ENCODE measurements at regions not wholly inside any gene's neighbourhood (a gene's known extent, or its start where the extent isn't known, plus 50 kb on each side); places are given as distances from the start of the nearest gene placed in this dataset.

DNA sequence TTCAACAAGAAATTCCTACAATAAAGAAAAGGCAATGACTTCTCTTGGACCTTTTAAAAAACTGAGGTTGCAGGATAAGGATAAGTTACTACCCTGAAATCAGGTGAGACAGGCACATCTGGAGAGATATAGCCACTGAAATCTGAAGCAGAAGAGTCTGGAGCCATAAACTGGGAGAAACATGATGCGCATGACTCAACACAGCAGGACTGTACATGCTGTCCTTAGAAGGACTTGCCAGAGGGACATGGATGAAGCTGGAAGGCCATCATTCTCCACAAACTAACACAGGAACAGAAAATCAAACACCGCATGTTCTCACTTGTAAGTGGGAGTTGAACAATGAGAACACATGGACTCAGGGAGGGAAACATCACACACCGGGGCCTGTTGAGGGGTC is 1020.2 kb downstream of the AGBL1 start:
- no peak overlapping the region for H3K27ac ChIP-seq
- no peak for TF ChIP-seq ZFX (IDR thresholded peaks at IDR 0.05)
- TF ChIP-seq, protein P1, sequence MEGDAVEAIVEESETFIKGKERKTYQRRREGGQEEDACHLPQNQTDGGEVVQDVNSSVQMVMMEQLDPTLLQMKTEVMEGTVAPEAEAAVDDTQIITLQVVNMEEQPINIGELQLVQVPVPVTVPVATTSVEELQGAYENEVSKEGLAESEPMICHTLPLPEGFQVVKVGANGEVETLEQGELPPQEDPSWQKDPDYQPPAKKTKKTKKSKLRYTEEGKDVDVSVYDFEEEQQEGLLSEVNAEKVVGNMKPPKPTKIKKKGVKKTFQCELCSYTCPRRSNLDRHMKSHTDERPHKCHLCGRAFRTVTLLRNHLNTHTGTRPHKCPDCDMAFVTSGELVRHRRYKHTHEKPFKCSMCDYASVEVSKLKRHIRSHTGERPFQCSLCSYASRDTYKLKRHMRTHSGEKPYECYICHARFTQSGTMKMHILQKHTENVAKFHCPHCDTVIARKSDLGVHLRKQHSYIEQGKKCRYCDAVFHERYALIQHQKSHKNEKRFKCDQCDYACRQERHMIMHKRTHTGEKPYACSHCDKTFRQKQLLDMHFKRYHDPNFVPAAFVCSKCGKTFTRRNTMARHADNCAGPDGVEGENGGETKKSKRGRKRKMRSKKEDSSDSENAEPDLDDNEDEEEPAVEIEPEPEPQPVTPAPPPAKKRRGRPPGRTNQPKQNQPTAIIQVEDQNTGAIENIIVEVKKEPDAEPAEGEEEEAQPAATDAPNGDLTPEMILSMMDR (conservative IDR thresholded peaks at IDR 0.05) = no peak

DNA sequence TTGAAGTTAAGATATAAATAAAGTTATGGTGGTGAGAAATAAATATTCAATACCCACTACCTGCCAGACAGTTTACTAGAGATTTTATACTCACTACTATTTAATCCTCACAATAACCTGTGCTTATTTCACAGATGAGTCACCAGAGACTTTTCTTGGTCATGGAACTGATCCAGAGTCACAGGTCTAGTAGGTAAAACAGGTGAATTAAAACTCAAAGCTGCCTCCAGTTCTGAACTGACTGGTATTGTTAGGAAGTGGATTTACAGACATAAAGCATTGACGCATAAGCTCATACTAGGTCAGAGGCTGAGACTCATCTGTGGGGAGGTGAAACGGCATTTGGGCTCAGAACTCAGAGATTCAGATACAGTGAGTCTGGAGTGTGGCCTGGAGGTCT is 1009.9 kb downstream of the AGBL1 start:
- no peak for TF ChIP-seq ZFX (IDR thresholded peaks at IDR 0.05)
- TF ChIP-seq, protein P1 (conservative IDR thresholded peaks at IDR 0.05) = no peak
- no peak overlapping the region for H3K27ac ChIP-seq

DNA sequence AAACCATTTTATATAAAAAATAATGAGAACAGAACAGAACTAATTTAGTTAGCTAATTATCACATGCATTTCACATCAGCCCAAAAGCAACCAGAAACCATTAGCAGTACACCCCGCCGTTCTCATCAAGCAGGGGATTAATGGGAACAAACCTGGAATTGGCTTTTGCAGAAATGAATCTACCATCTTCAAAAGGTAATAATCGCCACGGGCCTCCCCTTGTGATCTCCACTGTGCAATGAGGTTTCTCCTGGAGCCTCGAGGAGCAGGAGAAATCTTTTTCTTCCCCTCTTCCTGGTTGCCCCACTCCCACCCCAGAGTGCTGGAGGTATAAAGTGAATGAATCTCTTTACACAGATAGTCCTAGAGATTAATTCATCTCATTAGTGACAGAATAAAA is 1003.5 kb downstream of the AGBL1 start:
- H3K27ac ChIP-seq = no peak overlapping the region
- no peak for TF ChIP-seq ZFX (IDR thresholded peaks at IDR 0.05)
- TF ChIP-seq, protein P1 (conservative IDR thresholded peaks at IDR 0.05) = no peak

DNA sequence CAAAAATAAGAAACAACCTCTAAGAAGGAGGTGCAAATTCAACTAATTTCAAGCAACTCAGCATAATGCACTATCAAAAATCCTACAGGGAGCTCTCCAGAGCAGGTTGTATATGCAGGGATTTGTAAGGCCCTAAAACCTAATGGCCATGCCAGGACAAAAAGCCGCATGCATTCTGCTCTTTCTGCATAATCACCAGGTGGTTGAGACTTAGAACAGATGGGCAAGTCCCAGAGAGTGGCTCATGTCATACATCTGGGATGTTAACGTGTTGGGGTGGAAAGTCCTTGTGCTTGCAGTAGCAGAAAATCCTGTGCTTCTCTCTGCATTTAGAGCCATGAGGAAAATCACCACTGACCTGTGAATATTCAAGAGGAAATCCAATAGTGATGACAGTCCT is 1002.9 kb downstream of the AGBL1 start:
- no peak overlapping the region for H3K27ac ChIP-seq

DNA sequence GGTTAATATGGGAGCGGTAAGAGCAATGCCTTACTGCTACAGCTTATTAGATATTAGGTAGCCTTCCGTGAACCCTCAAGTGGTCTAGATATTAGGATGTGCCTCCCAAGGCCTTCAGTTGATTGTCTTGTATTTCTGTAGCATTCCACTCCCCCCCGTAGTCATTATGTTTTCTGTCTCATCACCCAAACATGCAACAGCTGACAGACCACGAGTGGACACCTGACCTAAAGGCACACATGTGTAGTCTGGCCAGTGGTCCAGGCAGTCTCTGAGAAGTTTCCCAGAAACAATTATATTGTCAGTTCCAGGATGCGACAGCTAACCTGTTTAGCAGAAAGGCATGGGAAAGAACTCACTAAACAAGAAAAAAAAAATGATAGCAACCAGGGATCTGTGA is 1000.9 kb downstream of the AGBL1 start:
- TF ChIP-seq, protein P1 (conservative IDR thresholded peaks at IDR 0.05) = no peak
- no peak for TF ChIP-seq ZFX (IDR thresholded peaks at IDR 0.05)
- no peak overlapping the region for H3K27ac ChIP-seq

More for the DNA sequence above, 1002.9 kb downstream of the AGBL1 start:
- TF ChIP-seq, protein P1 (conservative IDR thresholded peaks at IDR 0.05) = no peak
- no peak for TF ChIP-seq ZFX (IDR thresholded peaks at IDR 0.05)

All from C4-2B (cell line).